ENCODE measurements at regions not wholly inside any gene's neighbourhood (a gene's known extent, or its start where the extent isn't known, plus 50 kb on each side); places are given as distances from the start of the nearest gene placed in this dataset.

DNA sequence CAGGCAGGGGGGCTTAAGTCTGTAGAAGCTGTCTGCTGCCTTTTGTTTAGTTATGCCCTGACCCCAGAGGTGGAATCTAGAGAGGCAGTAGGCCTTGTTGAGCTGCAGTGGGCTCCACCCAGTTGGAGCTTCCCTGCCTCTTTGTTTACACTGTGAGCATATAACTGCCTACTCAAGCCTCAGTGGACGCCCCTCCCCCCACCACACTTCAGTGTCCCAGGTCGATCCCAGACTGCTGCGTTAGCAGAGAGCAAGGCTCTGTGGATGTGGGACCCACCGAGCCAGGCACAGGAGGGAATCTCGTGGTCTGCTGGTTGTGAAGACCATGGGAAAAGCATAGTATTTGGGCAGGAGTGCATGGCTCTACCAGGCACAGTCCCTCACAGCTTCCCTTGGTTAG is 446.8 kb upstream of the RARB start:
- Histone ChIP-seq H3K4me2 (ENCODE audit: insufficient read depth, low read length) (no peak overlapping the region), H3K9me3 (replicated peaks; ENCODE audit: control insufficient read depth, insufficient read depth, low read length) (no peaks in the 10 kb centered on the region), H4K20me1 (replicated peaks; ENCODE audit: control insufficient read depth, extremely low read depth, insufficient read depth, low read length) (no peaks in the 10 kb centered on the region), H3K79me2 (ENCODE audit: control insufficient read depth, insufficient read depth, low read length) (no peaks in the 10 kb centered on the region), H3K36me3 (ENCODE audit: control insufficient read depth in 2 of 2, extremely low read depth in 1 of 2, insufficient read depth in 2 of 2, low read length in 2 of 2) (no peaks in the 10 kb centered on the region), H3K4me1 (ENCODE audit: control insufficient read depth, extremely low read depth, insufficient read depth, low read length) (no peaks in the 10 kb centered on the region), H3K27ac (ENCODE audit: insufficient read depth, low read depth, low read length) (no peak overlapping the region), H3K4me3 (replicated peaks in 1 of 3; ENCODE audit: insufficient read depth in 1 of 3, low read depth in 1 of 3, low read length in 3 of 3) (no peak overlapping the region), H3K9me1 (replicated peaks; ENCODE audit: control insufficient read depth, extremely low read depth, insufficient read depth, low read length) (no peaks in the 10 kb centered on the region), H2AFZ (ENCODE audit: low read depth, low read length) (no peak overlapping the region), H3K27me3 (ENCODE audit: control insufficient read depth in 2 of 2, insufficient read depth in 2 of 2, low read length in 2 of 2) (no peaks in the 10 kb centered on the region), H3K9ac (replicated peaks; ENCODE audit: extremely low read depth, insufficient read depth, low read length) (no peak overlapping the region)
- intact Hi-C loops (cut with micrococcal nuclease), result no loop called here
- CTCF ChIA-PET, result no interaction called here
- dilution Hi-C loops (cut with MboI; ENCODE audit: extremely low pct_ligation_motif_present, low sequenced_read_pairs), result no loop called here
- FAIRE-seq (no peak), DNase-seq (ENCODE audit: low read depth, low spot score) (no peak)
- POLR2A ChIA-PET, result no interaction called here
- no peak for TF ChIP-seq POLR2AphosphoS5 (IDR thresholded peaks at IDR 0.05; ENCODE audit: insufficient read depth, low read depth, low read length)
- no peak for TF ChIP-seq FOS (IDR thresholded peaks at IDR 0.05; ENCODE audit: borderline replicate concordance, insufficient read depth, low read length)
- no peak for TF ChIP-seq POLR2A (IDR thresholded peaks at IDR 0.05; ENCODE audit: low read depth, low read length)
- TF ChIP-seq GATA2 (IDR thresholded peaks at IDR 0.05; ENCODE audit: insufficient read depth, insufficient read length, low read depth, low read length), result no peak
- no peak for TF ChIP-seq MAX (IDR thresholded peaks at IDR 0.05; ENCODE audit: insufficient read depth, insufficient read length)
- TF ChIP-seq CTCF (IDR thresholded peaks at IDR 0.05; ENCODE audit: extremely low read depth in 1 of 2, insufficient read depth in 1 of 2, low read depth in 1 of 2, low read length in 2 of 2), result no peak
- TF ChIP-seq EZH2 (IDR thresholded peaks at IDR 0.05; ENCODE audit: borderline replicate concordance, low read depth, low read length, severe bottlenecking), result no peak
- no TSS peak for BruUV-seq (replicated peaks)

Measured in endothelial cell of umbilical vein (primary cell).